HG03439 (cell line): ENCODE measurements at regions not wholly inside any gene's neighbourhood (a gene's known extent, or its start where the extent isn't known, plus 50 kb on each side); places are given as distances from the start of the nearest gene placed in this dataset.

ENCODE experiments used
- ATAC-seq: cut with Tn5 transposase; IDR thresholded peaks from one replicate; pipeline ENCODE4 v1.9.1; 2021; ENCODE audit warnings: mild to moderate bottlenecking, moderate library complexity; ENCODE audit not compliant: unreplicated experiment

GRCh38 chr2:76584474-76584873, 873.8 kb upstream of the GCFC2 start:
- ATAC-seq, result peak; percentile 71

- ATAC-seq, result no peak
Observed at GRCh38 chr2:76579911-76580310, 869.2 kb upstream of the GCFC2 start.

- no peak for ATAC-seq
Observed at GRCh38 chr2:76572981-76573380, 862.3 kb upstream of the GCFC2 start.

DNA sequence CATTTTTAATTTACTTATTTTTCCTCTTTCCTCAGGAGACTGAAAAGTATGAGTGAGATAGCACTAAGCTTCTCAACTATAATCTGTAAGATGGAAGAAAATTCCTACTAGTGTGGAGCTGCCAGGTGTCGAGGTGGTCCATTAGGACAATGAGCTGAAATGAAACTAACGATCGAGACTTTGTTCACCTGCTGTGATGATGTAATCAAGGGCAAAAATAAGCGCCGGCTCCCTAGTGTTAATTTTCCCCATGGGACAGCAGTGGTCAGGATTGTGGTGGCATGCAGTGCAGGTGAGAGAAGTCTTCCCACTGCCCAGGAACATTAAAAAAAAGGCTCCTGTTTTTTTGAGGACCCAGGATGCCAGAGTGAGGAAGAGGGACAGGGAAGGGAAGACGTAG, 859.1 kb upstream of the GCFC2 start:
- ATAC-seq, result no peak

DNA sequence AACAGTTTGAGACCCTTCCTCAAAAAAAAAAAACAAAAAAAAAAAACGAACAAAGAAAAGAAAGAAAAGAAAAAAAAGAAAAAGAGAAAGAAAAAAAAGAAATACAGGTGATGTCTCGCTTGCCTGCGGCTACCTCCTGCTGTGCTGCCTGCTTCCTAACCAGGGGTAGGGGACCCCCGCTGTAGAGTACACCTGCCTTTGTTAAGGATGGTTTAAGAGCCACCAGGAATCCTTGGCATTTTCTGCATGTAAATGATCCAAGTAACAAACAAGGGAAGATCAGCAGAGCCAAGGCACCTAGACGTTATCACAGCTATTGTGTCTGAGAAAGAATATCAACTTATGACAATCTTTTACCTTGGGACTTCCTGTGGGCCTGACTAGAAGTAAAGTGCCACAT, 856.8 kb upstream of the GCFC2 start:
- ATAC-seq, result no peak

- no peak for ATAC-seq
Observed at GRCh38 chr2:76564734-76565133, 854.0 kb upstream of the GCFC2 start.

GRCh38 chr2:76563730-76564129, 853.0 kb upstream of the GCFC2 start:
- ATAC-seq, result no peak

- ATAC-seq, result no peak
Observed at GRCh38 chr2:76558157-76558556, 847.4 kb upstream of the GCFC2 start.

DNA sequence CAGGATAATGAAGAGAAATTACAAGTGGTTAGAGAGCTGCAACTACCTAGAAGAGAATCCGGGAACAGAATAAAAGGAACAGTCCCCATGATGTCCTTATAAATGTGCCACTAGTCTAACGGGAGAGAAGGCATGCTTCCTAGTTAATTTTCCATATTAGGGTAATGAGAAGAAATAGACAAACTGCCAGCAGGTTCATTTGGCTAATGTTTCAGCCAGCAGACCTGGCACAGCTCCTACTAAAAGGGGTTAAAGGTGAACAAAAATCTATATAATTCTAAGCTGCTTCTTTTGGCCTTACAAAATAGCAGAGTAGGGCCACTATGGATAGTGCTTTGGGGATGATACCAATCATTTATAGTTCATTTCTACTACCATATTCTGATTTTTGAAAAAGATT, 845.3 kb upstream of the GCFC2 start:
- no peak for ATAC-seq

DNA sequence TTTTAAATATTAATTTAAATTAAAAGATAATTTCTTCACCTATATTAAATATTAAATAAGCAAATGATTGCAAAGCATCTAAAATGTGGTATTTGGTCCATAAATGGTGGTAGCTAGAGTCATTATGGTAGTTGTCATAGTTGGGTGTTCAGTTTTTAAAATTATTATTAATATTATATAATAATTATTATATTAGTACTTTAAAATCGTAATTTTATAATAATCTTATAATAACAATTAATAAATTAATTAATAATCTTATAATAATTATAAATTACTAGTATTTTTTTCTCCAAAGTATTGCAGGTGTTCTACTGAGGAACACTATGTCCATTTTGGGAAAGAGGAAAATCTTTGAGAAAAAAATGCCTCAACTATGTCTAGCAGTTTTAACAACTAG, 835.5 kb upstream of the GCFC2 start:
- no peak for ATAC-seq

GRCh38 chr2:76544901-76545300, 834.2 kb upstream of the GCFC2 start:
- no peak for ATAC-seq

- no peak for ATAC-seq
Observed at GRCh38 chr2:76517574-76517909, 806.8 kb upstream of the GCFC2 start.

DNA sequence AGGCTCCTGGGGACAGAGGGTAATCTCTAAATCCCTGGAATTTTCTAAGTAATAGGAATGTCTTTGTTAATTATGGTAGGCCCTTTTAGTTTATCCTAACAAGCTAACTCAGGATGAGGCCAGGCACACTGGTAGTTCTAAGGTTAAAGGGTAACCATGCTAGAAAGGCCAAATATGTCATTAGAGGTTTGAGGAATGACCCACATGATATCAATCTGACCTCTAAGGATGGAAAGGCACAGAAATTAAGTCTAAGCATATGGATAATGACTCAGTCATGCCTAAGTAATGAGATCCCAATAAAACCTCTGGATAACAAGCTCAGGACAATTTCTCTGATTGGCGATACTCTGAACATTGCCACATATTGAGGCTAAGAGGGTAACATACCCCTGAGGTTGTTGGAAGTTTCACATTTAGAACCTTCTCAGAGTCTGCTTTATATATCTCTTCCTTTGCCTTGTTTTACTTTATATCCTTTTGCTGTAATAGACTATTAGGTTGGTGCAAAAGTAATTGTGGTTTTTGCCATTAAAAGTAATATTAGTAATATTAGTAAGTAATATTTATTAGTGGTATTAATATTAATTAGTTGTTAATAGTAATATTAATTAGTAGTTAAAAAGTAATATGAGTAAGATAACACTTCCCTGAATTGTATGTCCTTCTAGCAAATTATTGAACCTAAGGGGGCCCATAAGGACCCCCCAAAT, 806.3 kb upstream of the GCFC2 start:
- ATAC-seq, result no peak

DNA sequence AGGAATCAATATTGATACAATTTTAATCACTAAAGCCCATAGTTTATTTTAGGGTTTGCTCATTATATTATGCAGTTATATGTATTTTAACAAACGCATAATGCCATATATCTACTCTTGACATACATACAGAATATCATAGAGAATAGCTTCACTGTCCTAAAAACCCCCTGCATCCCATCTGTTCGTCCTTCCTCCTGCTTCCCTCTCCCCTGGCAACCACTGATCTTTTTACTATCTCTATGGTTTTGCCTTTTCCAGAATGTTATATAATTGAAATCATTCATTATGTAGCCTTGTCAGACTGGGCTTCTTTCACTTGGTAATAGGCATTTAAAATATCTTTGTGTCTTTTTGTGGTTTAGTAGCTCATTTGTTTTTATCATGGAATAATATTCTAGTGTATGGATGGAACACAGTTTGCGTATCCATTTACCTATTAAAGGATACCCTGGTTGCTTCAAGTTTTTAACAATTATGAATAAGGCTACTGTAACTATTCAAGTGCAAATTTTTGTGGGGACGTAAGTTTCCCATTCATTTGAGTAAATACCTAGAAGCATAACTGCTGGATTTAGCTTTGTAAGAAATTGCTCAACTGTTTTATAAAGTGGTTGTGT, 801.6 kb upstream of the GCFC2 start:
- ATAC-seq, result no peak

- ATAC-seq, result no peak
Observed at GRCh38 chr2:76506538-76506937, 795.8 kb upstream of the GCFC2 start.

GRCh38 chr2:76501641-76502040, 790.9 kb upstream of the GCFC2 start:
- no peak for ATAC-seq

GRCh38 chr2:76498360-76498759, 787.6 kb upstream of the GCFC2 start:
- ATAC-seq, result no peak

- no peak for ATAC-seq
Observed at GRCh38 chr2:76491503-76491902, 780.8 kb upstream of the GCFC2 start.

- ATAC-seq, result no peak
Observed at GRCh38 chr2:76478266-76479035, 767.7 kb upstream of the GCFC2 start.

DNA sequence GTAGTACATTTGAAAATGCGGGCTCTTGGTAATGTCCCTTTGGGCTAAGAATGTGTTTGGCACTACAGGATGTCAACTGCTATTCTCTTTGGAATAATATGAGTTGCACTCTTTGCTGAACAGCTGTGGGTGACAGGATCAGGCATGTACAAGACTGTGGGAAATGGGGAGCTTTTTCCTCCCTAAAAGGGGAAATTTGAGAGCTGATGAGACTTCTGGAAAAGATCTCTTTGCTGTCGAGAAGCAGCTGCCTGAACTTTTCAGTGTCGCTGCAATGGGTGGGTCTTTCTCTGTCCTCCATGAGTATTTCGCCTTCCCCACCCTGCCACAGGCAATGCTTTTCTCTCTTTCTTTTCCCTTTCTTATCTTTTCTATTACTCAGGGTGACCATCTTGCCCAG, 762.2 kb upstream of the GCFC2 start:
- no peak for ATAC-seq

- no peak for ATAC-seq
Observed at GRCh38 chr2:76469066-76469465, 758.4 kb upstream of the GCFC2 start.

DNA sequence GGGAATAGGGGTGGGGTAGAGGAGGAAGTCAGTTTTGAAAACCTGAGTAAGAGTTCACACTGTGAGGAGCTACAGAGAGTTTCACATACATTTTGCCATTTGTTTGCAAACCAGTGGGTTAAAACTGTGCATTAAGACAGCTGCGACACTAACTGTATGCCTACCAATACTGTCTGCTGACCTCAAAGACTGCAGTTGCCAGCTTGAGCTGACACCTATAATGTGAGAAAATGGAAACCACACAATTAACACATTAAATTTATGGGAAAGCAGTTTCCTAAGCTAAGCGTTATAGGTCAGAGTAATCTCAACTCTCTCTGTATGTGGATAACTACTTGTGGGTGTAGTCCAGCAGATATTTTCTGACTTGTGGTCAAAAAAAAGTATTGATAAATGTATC, 756.6 kb upstream of the GCFC2 start:
- ATAC-seq, result no peak
